GM13976 (cell line): ENCODE measurements at regions not wholly inside any gene's neighbourhood (a gene's known extent, or its start where the extent isn't known, plus 50 kb on each side); places are given as distances from the start of the nearest gene placed in this dataset.

ENCODE experiments used
- DNase-seq: peaks from one replicate; pipeline ENCODE4 v3.0.0; 2012; ENCODE audit warnings: low spot score
- in situ Hi-C: fragments of 300-500 bp; cut with MboI; formaldehyde crosslinking; loops from one replicate; pipeline ENCODE4 v1.12.0; 2022; ENCODE audit warnings: low sequenced_read_pairs, mixed read lengths, inconsistent platforms; ENCODE audit not compliant: unreplicated experiment
- TF ChIP-seq, protein P1 (sequence below): IDR thresholded peaks from 2 replicates; pipeline ENCODE4 v1.5.1; 2012; ENCODE audit warnings: borderline replicate concordance, mild to moderate bottlenecking; ENCODE audit not compliant: insufficient read depth; ENCODE audit errors: extremely low read depth, missing control alignments, control extremely low read depth

DNA sequence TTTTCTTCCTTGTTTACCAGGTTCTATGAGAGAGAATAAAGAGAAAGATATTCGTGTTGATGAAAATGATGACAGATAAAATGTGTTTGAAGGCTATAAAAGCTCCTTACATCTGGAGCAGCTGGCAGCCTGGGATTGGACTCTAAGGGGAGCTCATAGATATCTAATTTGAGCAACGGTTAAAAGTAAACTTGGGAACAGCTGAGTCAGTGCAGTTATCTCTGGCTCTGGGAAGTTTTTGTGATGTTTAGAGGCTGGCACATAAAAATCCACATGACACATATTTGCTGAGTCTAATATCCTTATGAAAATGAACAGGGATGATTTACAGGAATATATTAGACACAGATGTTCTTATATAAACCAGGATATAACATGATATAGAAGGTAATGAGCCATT lies 331.8 kb upstream of the TENM3 start:
- no peak for DNase-seq
- in situ Hi-C loops, result no loop called here

DNA sequence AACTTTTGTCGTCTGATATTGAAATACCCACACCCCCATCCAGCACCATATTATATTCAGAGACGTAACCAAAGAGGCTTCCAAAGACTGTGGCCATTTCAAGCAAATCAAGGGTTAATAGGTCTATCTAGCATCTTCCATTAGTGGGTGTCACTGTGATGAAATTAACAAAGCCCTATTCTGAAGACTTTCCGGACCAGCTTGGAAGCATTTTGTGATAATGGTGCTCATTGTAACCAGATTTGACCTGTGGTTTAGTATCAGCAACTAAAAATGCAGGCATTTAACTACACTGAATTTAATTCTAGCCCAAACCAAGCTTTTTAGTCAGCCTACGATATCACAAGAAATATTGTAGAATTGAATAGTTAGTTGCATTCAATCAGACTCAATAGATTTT lies 309.7 kb upstream of the TENM3 start:
- TF ChIP-seq, protein P1, sequence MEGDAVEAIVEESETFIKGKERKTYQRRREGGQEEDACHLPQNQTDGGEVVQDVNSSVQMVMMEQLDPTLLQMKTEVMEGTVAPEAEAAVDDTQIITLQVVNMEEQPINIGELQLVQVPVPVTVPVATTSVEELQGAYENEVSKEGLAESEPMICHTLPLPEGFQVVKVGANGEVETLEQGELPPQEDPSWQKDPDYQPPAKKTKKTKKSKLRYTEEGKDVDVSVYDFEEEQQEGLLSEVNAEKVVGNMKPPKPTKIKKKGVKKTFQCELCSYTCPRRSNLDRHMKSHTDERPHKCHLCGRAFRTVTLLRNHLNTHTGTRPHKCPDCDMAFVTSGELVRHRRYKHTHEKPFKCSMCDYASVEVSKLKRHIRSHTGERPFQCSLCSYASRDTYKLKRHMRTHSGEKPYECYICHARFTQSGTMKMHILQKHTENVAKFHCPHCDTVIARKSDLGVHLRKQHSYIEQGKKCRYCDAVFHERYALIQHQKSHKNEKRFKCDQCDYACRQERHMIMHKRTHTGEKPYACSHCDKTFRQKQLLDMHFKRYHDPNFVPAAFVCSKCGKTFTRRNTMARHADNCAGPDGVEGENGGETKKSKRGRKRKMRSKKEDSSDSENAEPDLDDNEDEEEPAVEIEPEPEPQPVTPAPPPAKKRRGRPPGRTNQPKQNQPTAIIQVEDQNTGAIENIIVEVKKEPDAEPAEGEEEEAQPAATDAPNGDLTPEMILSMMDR, result no peak
- no peak for DNase-seq
- in situ Hi-C loops, result no loop called here

More for the DNA sequence above, 331.8 kb upstream of the TENM3 start:
- TF ChIP-seq, protein P1, result no peak

DNA sequence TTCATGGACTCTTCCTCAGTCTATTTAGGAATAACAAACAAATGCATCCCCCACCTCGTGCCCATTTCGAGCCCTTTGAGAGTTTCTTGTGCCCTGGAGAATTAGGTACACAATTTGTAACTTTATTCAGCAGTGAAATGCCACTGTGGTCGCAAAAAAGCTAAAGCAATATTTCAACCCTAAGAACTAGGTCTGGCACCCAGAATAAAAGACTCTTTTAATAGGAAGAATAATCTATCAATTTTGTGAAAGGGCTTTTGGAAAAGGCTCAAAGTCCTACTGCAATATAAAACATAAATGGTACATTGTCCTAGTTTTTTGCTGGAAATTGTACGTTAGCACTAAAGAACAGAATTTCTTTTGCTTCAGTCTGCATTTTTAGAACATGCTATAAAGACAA lies 304.6 kb upstream of the TENM3 start:
- TF ChIP-seq, protein P1, result no peak
- in situ Hi-C loops, result no loop called here
- no peak for DNase-seq

DNA sequence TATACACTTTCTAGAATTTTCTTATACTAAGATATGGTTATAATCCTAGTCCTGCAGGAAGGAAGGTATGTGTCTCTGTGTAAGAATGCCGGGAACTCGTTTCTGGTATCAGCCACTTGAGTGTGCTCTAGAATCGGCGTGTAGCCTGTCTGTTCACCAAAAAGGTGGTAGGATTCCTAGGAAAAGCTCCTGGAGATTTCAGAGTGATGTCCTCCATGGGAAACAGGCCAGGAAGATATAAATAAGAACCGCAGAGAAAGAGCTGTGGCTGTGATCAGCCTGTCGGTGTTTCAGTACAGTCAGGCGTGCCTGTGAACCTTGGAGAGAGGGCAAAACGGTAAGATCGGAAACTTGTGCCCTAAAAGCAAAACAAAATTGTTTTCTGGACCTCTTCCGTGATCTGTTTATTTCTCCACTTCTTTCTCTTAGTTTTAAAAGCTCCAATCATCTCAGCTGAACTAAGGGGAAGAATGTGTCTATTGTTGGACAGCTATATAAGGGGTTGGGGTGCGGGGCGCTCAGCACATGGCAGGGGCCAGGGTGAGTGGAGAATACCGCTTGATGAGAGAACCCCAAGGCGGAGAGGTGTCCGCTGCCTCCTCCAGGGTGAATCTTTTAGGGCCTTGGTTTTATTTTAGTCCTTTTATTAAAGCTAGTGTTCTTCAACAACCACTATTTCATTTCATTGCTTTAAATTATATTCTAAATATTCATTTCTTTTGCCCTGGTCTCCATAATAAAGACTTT lies 303.8 kb upstream of the TENM3 start:
- in situ Hi-C loops, result no loop called here
- TF ChIP-seq, protein P1, result no peak
- no peak for DNase-seq

DNA sequence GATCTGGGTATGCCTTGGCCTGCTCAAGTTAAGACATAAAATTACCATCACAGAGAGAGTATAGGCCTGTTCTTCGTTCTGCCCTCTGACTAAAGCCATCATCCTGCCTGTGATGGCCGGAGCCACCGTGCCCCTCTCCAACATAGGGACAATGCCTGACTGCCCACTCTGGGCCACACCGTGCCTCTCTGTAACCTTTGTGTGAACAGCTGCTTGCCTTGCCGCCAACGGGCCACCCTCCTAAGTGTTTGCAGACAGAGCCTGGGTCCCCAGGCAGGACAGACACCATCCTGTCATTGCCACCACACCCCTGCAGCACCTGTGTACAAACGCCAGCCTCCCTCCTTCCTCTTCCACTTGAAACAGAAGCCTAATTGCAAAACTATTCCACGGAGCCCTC lies 298.7 kb upstream of the TENM3 start:
- DNase-seq, result no peak
- in situ Hi-C loops, result no loop called here
- TF ChIP-seq, protein P1, result no peak

DNA sequence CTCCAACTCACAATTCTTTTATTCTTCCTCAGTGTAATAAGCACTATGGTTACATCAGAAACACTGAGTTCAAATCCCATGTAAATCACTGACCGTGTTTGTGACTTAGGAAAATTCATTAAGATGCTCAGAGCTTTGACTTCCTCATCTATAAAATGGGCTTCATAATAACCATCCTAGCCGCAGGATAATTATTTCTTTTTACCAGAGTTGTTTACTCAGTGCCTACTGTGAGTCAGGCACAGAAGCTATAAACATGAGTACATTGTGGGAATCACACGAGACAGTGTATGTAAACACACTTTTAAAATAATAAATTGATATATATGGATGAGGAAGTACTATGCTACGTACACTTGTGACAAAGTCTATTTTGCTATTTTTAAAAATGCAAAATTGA lies 296.3 kb upstream of the TENM3 start:
- no peak for DNase-seq
- TF ChIP-seq, protein P1, result no peak
- in situ Hi-C loops, result no loop called here
